GM18951 (cell line): ENCODE measurements at regions not wholly inside any gene's neighbourhood (a gene's known extent, or its start where the extent isn't known, plus 50 kb on each side); places are given as distances from the start of the nearest gene placed in this dataset.

Experiments
- POLR2A ChIP-seq: IDR thresholded peaks from 4 replicates; pipeline ENCODE4 v1.6.1; 2011; ENCODE audit warnings: mild to moderate bottlenecking; ENCODE audit not compliant: insufficient read length, insufficient read depth; ENCODE audit errors: extremely low read depth
- in situ Hi-C: fragments of 300-500 bp; cut with MboI; formaldehyde crosslinking; loops from one replicate; pipeline ENCODE4 v1.12.0; 2022; ENCODE audit warnings: low sequenced_read_pairs, mixed read lengths, inconsistent platforms; ENCODE audit not compliant: unreplicated experiment

- no peak for TF ChIP-seq POLR2A
- in situ Hi-C loops = no loop called here
Observed at GRCh38 chr12:65517656-65518210, 239.2 kb downstream of the MSRB3 start.

GRCh38 chr12:65518771-65519170 is 240.3 kb downstream of the MSRB3 start:
- TF ChIP-seq POLR2A = no peak
- in situ Hi-C loops = no loop called here

- TF ChIP-seq POLR2A = no peak
- in situ Hi-C loops = no loop called here
Observed at GRCh38 chr12:65520658-65521057, 242.2 kb downstream of the MSRB3 start.

GRCh38 chr12:65522956-65523860 is 244.7 kb downstream of the MSRB3 start:
- no peak for TF ChIP-seq POLR2A
- in situ Hi-C loops = no loop called here

GRCh38 chr12:65524666-65525065 is 246.2 kb downstream of the MSRB3 start:
- in situ Hi-C loops = no loop called here
- TF ChIP-seq POLR2A = no peak

GRCh38 chr12:65525491-65526141 is 247.1 kb downstream of the MSRB3 start:
- TF ChIP-seq POLR2A = no peak
- in situ Hi-C loops = no loop called here

- no peak for TF ChIP-seq POLR2A
- in situ Hi-C loops = no loop called here
Observed at GRCh38 chr12:65526311-65526710, 247.8 kb downstream of the MSRB3 start.

GRCh38 chr12:65528127-65528526 is 249.6 kb downstream of the MSRB3 start:
- in situ Hi-C loops = no loop called here
- TF ChIP-seq POLR2A = no peak

- in situ Hi-C loops = no loop called here
- no peak for TF ChIP-seq POLR2A
Observed at GRCh38 chr12:65529106-65529505, 250.6 kb downstream of the MSRB3 start.

- in situ Hi-C loops = no loop called here
- TF ChIP-seq POLR2A = no peak
Observed at GRCh38 chr12:65529771-65530435, 251.4 kb downstream of the MSRB3 start.

GRCh38 chr12:65532162-65532561 is 253.7 kb downstream of the MSRB3 start:
- in situ Hi-C loops = no loop called here
- TF ChIP-seq POLR2A = no peak

- TF ChIP-seq POLR2A = no peak
- in situ Hi-C loops = no loop called here
Observed at GRCh38 chr12:65532764-65533163, 254.3 kb downstream of the MSRB3 start.

- in situ Hi-C loops = no loop called here
- no peak for TF ChIP-seq POLR2A
Observed at GRCh38 chr12:65533177-65533883, 254.8 kb downstream of the MSRB3 start.
